GM18502 (cell line): ENCODE measurements at regions not wholly inside any gene's neighbourhood (a gene's known extent, or its start where the extent isn't known, plus 50 kb on each side); places are given as distances from the start of the nearest gene placed in this dataset.
"Not testable (repeated sequence)": the region's sequence is repeated elsewhere in the genome, so short reads cannot be mapped to it uniquely, and the experiment has no call there.

Source experiments
- ATAC-seq: cut with Tn5 transposase; IDR thresholded peaks from one replicate; pipeline ENCODE4 v1.9.1; 2021; ENCODE audit warnings: mild to moderate bottlenecking; ENCODE audit not compliant: unreplicated experiment, poor library complexity

DNA sequence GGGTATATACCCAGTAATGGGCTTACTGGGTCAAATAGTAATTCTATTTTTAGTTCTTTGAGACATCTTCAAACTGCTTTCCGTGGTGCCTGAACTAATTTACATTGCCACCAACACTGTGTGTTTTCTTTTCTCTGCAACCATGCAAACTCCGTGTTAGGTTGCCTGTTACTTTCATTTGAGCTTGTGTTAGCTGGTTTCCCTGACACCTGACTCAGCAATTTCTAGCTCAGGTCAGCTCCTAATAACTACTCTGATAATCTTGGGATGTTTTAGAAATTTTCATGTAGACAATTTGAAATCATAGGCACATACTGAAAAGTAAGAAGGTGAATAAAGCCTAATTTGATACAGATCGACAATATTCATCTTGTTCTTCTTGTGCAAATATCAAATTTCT lies 132.3 kb downstream of the ADCYAP1 start:
- no peak for ATAC-seq

DNA sequence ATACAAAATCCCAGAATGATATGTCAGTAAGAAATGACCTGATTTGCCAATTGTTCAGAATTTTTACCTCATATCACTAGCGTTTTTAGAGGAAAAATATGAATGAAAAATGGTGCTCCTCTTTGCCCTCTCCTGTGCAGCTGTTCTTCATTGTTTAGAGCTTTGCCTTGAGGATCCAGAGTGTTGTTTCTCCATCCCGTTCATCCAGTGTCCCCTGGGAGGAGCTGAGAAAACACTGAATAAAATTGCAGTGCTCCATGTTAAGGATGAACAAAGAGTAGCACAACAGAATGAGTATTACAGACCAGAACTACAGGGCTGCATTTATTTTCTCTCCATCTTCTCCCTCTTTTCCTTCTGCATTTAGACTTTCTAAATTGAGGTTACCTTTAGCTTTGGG lies 133.1 kb downstream of the ADCYAP1 start:
- ATAC-seq, result no peak

DNA sequence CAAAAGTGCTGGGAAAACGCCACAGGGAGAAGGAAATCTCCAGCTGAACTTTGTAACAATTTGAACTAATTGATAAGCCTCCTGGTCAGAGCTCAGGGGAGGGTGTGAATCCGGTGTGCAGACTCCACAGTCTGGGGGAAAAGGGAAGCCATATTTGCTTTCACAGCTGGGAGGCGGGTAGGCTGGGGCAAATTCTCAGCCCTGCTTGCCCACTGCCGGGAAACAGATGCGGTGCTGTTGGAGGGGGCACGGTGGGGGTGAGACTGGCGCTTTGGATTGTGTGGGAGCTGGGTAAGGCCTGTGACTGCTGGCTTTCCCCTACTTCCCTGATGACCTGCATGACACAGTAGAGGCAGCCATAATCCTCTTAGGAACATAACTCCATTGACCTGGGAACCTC lies 134.8 kb downstream of the ADCYAP1 start:
- ATAC-seq, result no peak

DNA sequence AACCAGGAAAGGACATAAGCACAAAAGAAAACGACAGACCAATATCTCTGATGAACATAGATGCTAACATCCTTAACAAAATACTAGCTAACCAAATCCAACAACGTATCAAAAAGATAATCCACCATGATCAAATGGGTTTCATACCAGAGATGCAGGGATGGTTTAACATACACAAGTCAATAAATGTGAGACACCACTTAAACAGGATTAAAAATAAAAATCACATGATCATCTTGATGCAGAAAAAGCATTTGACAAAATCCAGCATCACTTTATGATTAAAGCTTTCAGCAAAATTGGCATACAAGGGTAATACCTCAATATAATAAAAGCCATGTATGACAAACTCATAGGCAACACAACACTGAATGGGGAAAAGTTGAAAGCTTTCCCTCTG lies 138.4 kb downstream of the ADCYAP1 start:
- not testable (repeated sequence) for ATAC-seq

DNA sequence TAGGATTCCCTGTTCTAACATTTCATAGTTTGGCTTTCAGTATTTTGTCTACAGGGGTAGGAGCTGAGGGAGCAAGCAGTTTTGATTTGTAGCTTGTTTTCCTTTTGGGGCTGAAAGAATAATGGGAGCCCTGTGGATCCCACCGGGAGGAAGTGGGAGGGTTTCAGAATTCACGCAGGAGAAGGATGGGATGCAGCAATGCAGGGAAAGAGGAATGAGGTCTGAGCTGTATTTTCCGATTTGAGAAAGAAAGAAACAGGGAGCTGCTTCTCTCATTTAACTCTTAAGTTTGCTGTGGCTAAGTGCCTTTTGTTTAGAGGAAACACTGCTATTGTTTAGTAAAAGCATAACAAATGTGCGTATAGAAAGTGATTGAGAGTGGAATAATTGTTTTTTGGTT lies 141.0 kb downstream of the ADCYAP1 start:
- ATAC-seq, result no peak

DNA sequence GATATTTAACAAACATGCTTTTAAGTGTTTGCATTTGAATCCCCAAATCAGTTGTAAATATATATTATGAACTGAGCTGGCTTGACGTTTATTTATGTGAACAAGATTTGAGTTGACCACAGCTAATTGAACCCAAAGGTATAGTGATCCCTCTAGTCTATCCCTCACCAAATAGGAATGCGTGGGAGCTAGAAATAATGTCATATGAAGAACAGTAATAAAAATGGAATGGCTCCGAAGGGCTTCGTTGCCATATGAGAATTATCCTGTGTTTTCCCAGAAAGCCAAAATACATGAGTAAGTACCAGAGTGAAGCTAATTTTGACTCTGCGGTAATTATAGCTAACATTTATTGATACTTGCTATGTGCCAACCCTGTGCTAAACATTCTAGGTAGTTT lies 142.7 kb downstream of the ADCYAP1 start:
- no peak for ATAC-seq

DNA sequence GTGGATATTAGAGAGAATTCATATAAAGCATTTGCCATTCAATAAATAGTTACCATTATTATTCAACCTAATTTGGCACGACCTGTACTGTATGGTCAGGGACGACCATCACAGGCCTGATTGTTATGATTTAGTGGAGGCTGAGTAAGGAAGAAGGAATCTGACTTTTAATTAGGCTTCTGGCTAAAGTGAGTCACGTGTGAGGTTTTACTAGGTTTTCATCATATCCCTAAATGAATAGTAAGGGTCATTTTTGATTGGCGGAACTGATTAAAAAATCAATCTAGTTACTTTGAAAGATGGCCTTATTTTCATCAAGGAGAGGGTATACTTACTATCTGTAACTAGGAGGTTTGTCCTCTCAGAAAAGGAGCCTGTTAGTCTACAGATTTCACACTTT lies 143.4 kb downstream of the ADCYAP1 start:
- no peak for ATAC-seq

DNA sequence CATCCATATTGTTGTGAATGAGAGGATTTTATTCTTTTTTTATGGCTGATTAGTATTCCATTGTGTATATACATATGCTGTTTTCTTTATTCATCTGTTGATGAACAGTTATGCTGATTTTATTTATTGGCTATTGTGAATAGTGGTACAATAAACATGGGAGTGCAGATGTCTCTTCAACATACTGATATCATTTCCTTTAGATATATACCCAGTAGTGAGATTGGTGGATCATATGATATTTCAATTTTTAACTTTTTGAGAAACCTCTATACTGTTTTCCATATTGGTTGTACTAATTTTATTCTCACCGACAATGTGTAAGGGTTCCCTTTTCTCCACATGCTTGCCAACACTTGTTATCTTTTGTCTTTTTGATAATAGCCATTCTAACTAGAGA lies 144.5 kb downstream of the ADCYAP1 start:
- ATAC-seq, result no peak

DNA sequence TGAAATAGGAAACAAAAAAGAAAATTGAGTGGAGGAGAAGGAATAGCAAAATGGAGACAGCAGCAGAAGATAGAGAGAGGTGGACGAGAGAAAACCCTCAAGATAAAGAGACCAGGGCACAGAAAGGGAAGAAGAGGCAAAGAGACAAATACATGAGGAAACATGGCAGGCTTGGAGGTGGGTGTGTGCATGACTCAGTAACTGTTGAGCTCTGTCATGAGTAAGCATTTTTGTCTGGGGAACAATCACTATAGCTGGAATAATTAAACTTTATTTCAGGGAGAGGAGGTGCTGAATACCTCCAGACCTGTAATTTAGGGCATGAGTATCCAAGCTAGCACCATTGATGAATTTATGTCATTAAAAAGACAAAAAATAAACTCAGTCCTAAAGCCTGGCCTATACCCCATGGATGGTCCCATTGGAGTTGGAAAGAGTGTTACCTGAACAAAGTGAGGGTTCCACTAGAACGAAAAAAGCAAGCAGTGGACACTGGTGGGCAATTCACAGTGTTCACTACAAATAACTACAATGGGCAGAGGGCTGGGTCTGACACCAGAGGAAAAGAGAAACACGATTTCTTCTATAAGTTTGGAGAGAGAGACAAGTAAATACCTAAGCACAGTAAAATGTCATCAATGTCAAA lies 145.5 kb downstream of the ADCYAP1 start:
- no peak for ATAC-seq

DNA sequence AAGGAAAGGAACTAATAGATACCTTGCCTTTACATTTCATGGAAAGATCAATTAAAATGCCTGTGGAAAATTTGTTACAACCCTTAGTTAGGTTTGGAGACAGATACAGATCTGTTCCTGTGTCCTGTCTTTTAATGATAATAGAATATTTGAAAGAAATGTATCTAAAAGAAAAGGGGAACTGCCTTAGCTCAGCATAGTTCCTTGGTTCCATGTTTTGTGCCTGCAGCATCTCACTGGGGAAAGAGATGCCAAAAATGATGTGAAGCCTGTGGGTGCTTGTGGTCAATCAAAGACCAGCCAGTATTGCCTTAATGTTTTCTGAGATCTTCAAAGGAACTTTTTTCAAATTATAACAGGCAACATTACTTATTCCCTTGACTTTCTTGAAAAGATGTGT lies 147.6 kb downstream of the ADCYAP1 start:
- ATAC-seq, result no peak

DNA sequence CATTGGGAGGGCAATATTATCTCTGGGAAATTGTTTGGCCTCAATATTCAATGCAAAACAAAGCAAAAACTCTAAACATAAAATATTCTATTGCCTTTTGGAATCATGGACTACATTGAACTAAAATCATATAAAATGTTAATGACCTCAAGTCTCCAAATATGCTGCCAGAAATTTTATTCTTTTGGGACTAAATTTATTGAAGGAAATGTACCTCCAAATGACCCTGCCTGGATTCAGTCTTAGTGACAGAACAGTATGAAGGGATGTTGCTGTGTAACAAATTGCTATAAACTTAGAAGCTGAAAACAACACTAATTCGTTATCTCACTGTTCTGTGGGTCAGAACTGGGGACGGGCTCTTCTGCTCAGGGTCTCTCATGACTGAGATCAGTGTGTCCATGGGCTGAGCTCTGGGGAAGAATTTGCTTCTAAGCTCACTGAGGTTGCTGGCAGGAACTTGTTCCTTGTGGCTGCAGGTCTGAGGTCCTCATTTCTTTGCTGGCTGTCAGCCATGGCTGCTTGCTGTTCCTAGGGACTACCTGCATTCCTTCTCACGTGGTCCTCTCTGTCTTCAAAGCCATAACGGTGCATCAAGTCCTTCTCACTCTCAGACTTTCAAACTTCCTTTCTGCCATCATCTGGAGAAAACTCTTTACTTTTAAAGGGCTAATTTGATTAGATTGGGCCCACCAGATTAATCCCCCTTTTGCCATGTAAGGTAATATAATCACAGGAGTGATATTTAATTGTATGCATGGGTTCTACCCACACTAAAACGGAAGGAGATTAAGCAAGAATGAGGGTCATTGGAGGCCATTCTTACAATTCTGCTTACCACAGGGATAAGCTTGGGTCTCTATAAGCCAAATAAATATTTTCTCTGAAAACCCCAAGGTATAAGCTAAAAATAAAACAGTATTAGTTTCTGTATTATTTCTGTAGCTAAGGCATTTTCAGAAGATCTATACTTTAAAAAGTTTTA lies 149.0 kb downstream of the ADCYAP1 start:
- no peak for ATAC-seq

DNA sequence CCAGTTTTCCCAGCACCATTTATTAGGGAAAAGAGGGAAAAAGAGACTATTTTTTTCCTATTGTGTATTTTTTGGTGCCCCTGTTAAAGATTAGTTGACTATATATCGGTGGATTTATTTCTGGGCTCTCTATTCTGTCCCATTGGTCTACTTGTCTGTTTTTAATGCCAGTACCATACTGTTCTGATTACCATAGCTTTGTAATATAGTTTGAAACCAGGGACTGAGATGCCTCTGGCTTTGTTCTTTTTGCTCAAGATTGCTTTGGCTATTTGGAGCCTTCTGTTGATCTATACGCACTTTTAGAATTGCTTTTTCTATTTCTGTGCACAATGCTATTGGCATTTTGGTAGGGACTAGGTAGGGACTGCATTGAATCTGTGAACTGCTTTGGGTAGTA lies 151.7 kb downstream of the ADCYAP1 start:
- ATAC-seq, result no peak

DNA sequence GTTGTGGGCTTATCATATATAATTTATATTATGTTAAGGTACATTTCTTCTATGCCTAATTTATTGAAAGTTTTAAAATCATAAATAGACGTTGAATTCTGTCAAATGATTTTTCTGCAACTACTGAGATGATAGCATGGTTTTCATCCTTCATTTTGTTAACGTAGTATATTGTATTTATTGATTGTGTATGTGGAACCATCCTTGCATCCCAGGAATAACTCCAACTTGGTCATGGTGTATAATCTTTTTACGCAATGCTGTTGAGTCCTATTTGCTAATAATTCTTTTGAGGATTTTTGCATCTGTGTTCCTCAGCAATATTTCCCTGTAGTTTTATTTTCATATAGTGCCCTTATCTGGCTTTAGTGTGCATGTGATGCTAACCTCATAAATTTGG lies 152.7 kb downstream of the ADCYAP1 start:
- no peak for ATAC-seq

DNA sequence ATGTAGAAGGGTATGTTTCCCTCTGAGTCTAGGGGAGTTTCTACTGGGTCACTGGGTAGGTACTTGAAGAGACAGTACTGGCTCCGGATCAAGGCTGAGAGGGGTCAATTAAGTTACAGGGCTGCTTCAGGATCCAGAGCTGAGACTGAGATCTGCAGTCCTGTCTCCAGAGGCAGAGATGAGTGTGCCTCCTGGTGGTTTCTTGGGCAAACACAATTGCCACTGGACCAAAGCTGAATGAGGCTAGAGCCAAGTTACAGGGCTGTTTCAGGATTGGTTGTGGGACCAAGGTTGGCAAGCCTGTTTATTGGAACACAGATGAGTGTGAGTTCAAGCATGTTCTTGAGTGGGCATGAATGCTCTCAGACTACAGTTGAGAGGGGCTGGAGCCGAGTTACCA lies 157.9 kb downstream of the ADCYAP1 start:
- no peak for ATAC-seq

DNA sequence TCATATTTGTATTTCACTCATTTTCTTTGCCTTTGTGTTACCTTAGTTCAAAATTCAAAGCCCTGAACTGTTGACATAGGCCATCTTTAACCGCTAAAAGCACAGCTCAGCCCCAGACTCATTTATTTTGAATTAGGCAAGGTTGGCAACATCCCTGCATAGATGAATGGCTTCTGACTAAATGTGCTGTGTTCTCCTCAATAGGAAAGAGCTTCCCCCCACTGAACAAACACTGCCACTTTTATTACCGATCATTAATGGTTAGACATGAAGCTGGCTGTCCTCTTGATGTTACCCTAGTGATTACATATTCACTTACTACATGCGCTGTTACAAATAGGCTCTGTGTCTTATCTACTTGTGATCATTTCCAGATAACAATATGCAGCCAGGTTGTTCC lies 170.7 kb downstream of the ADCYAP1 start:
- ATAC-seq, result no peak

DNA sequence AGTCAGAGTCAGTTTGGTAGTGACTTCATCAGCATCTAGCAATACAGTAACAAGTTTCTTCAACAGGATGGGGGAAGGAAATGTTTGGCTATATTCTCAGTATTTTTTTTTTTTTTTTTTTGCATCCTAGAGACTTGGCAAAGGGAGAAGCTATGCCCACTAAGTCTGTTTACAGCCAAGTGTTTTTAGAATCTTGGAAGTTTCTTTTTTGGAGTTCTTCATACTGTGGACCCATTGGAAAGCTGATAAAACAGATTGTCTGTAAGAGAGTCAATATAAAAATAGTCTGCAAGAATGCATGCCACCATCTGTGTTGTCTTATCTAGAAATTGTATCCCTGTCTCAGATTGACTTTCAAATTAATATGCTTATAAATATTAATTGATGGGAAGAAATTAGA lies 171.2 kb downstream of the ADCYAP1 start:
- no peak for ATAC-seq

DNA sequence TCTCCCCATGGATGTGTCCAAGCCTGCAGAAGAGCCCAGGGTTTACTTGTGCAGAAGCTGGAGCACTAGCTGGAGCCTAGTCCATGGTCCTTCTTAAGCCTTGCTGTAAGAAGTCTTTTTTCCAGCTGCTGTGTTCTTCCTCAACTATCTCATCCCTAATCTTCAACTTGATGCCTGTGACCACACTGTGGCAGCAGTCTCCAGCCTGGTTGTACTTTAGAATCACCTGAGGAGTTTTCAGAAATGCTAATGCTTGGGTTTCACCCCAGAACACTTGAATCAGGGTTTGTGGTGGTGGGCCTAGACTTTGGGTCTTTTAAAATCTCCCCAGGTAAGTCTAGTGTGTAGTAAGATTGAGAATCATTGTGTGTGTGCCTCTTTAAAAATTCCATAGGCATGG lies 173.6 kb downstream of the ADCYAP1 start:
- ATAC-seq, result no peak

DNA sequence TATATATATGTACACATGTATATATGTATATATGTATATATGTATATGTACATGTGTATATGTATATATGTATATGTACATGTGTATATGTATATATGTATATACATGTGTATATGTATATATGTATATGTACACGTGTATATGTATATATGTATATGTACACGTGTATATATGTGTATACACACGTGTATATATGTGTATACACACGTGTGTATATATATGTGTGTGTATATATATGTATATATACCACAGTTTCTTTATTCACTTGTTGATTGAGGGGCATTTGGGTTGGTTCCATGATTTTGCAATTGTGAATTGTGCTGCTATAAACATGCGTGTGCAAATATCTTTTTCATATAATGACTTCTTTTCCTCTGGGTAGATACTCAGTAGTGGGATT lies 179.0 kb downstream of the ADCYAP1 start:
- ATAC-seq, result not testable (repeated sequence)

DNA sequence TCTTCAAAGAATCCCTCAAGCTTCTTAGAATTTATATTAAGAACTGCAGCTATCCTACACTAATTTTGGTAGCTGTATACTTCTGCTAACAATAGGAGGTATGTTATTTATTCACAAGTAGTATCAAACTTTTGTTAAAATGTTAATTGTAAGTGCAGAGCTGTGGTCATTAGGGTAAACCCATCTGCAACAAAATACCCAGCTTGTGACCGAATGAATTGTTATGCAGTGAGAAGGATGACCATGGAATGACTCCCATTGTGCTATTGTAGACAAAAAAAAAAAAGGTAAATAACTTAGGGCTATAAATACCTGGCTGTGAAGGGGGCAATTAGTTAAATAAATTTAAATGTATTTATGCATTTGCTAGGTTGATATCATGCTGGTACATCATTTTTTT lies 186.1 kb downstream of the ADCYAP1 start:
- ATAC-seq, result no peak

DNA sequence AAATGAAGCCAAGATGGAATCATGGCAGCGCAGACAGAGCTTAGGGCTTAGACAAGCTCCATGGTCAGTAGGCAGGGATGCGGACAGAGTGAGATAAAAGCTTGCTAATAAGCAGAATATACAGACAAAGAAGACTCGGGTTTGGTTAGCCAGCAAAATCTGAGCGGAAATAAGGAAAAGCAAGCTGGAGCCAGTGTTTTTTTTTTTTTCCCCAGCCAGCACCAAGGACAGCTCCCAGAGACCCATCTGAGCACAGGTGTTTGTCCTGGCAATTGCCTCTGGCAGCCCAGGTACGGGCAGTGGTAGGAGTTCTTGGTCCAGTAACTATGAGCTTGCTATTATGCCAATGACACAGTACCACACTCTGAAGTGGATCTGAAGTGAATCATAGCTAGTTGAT lies 187.6 kb downstream of the ADCYAP1 start:
- no peak for ATAC-seq

DNA sequence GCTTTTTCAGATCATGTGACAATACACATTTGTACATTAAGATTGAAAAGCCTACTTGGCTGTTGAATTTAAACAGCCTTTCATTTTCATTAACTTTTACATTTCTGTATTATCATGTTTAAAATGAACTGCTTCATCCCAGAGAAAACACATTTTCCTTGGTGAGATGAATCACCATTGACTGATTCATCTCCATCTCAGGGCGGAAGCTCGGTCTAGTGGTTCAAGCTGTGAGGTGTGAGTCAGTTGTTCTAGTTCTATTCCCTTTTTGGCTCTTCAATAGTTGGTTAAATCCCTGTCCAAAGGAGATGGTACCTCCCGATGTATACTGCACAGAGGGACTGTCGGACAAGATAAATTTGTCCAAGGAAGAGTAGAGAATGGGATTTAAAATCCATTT lies 189.7 kb downstream of the ADCYAP1 start:
- ATAC-seq, result no peak
